ENCODE measurements at regions not wholly inside any gene's neighbourhood (a gene's known extent, or its start where the extent isn't known, plus 50 kb on each side); places are given as distances from the start of the nearest gene placed in this dataset.

DNA sequence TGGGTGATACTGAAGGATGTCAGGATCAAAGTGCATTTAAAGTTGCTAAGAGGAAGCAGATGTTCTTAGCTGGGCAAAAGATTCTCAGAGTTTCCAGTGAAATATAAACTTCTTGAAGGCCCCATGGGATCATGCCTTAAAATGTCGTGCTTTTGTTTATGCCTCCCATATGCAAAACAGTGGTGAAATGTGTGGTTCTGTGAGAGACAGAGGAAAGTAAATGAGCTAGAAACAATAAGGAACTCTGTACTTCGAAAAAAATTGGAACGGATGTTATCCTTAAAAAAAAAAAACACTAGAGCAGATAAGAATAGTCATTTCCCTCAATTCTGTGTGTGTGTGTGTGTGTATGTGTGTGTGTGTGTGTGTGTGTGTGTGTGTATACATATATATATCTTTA is 497.0 kb upstream of the TBL1XR1 start:
- Histone ChIP-seq H3K9ac (replicated peaks; ENCODE audit: extremely low read depth, insufficient read depth, low read length) (peak overlapping the region; percentile 22), H3K4me3 (replicated peaks in 1 of 3; ENCODE audit: insufficient read depth in 1 of 3, low read depth in 1 of 3, low read length in 3 of 3) (peak overlapping the region in 1 of 3 experiments; percentile 5), H3K36me3 (ENCODE audit: control insufficient read depth in 2 of 2, extremely low read depth in 1 of 2, insufficient read depth in 2 of 2, low read length in 2 of 2) (no peaks in the 10 kb centered on the region), H3K79me2 (ENCODE audit: control insufficient read depth, insufficient read depth, low read length) (no peaks in the 10 kb centered on the region), H2AFZ (ENCODE audit: low read depth, low read length) (peak overlapping the region; percentile 42), H3K27me3 (ENCODE audit: control insufficient read depth in 2 of 2, insufficient read depth in 2 of 2, low read length in 2 of 2) (no peaks in the 10 kb centered on the region), H3K4me2 (ENCODE audit: insufficient read depth, low read length) (peak overlapping the region; percentile 52), H3K9me1 (replicated peaks; ENCODE audit: control insufficient read depth, extremely low read depth, insufficient read depth, low read length) (no peaks in the 10 kb centered on the region), H3K9me3 (replicated peaks; ENCODE audit: control insufficient read depth, insufficient read depth, low read length) (no peaks in the 10 kb centered on the region), H4K20me1 (replicated peaks; ENCODE audit: control insufficient read depth, extremely low read depth, insufficient read depth, low read length) (no peaks in the 10 kb centered on the region), H3K4me1 (ENCODE audit: control insufficient read depth, extremely low read depth, insufficient read depth, low read length) (peaks cover 18% of the 10 kb centered on the region), H3K27ac (ENCODE audit: insufficient read depth, low read depth, low read length) (peak overlapping the region; percentile 43)
- TF ChIP-seq, protein P1, sequence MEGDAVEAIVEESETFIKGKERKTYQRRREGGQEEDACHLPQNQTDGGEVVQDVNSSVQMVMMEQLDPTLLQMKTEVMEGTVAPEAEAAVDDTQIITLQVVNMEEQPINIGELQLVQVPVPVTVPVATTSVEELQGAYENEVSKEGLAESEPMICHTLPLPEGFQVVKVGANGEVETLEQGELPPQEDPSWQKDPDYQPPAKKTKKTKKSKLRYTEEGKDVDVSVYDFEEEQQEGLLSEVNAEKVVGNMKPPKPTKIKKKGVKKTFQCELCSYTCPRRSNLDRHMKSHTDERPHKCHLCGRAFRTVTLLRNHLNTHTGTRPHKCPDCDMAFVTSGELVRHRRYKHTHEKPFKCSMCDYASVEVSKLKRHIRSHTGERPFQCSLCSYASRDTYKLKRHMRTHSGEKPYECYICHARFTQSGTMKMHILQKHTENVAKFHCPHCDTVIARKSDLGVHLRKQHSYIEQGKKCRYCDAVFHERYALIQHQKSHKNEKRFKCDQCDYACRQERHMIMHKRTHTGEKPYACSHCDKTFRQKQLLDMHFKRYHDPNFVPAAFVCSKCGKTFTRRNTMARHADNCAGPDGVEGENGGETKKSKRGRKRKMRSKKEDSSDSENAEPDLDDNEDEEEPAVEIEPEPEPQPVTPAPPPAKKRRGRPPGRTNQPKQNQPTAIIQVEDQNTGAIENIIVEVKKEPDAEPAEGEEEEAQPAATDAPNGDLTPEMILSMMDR (IDR thresholded peaks at IDR 0.05; ENCODE audit: extremely low read depth in 1 of 2, insufficient read depth in 1 of 2, low read depth in 1 of 2, low read length in 2 of 2): no peak
- TF ChIP-seq POLR2A (IDR thresholded peaks at IDR 0.05; ENCODE audit: low read depth, low read length) (no peak), JUN (IDR thresholded peaks at IDR 0.05; ENCODE audit: borderline replicate concordance, insufficient read depth, insufficient read length, low read depth) (no peak), GATA2 (IDR thresholded peaks at IDR 0.05; ENCODE audit: insufficient read depth, insufficient read length, low read depth, low read length) (peak; percentile 86), MYC (IDR thresholded peaks at IDR 0.05; ENCODE audit: low read depth, low read length) (no peak), EZH2 (IDR thresholded peaks at IDR 0.05; ENCODE audit: borderline replicate concordance, low read depth, low read length, severe bottlenecking) (no peak), POLR2AphosphoS5 (IDR thresholded peaks at IDR 0.05; ENCODE audit: insufficient read depth, low read depth, low read length) (no peak), FOS (IDR thresholded peaks at IDR 0.05; ENCODE audit: borderline replicate concordance, insufficient read depth, low read length) (peak; percentile 62)
- TF ChIP-seq, protein P2, sequence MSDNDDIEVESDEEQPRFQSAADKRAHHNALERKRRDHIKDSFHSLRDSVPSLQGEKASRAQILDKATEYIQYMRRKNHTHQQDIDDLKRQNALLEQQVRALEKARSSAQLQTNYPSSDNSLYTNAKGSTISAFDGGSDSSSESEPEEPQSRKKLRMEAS (IDR thresholded peaks at IDR 0.05; ENCODE audit: insufficient read depth, insufficient read length): no peak
- intact Hi-C loops (cut with micrococcal nuclease) (loop anchor here (1.0 to 5.0 kb wide), 2 partner anchors 12 to 198 kb away; no protein-coding TSS in a partner anchor), dilution Hi-C loops (cut with MboI; ENCODE audit: extremely low pct_ligation_motif_present, low sequenced_read_pairs) (no loop called here)
- DNase-seq (ENCODE audit: low read depth, low spot score) (peak; percentile 95), FAIRE-seq (peak; percentile 54)
- ChIA-PET CTCF (interaction anchor here (0.7 to 2.1 kb wide), 9 partner anchors 11 to 691 kb away, joined by 3 to 10 read pairs (median 3); partner anchors contain the start of gene TBL1XR1), POLR2A (interaction anchor here (0.6 kb wide), 1 partner anchor 11 kb away, joined by 3 read pairs; no protein-coding TSS in a partner anchor)
- BruUV-seq (replicated peaks): no TSS peak
